ENCODE measurements at regions not wholly inside any gene's neighbourhood (a gene's known extent, or its start where the extent isn't known, plus 50 kb on each side); places are given as distances from the start of the nearest gene placed in this dataset.

DNA sequence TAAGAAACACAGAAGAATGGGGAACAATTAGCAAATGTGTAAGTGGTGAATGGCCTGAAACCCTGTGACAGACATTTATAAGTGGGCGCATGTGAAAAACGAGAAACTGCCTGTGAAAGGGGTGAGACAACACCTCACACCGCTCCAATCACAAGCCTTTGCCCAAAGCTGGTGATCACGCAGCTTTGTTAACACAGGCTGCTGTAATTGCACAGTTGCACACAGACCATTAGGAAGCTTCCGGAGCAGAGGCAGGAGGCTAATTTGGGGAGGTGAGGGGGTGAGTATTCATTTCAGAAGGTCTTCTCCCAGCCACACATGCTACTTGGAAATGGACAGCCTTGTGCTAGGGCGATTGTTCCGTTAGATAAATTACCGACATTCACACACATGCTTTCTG is 294.0 kb downstream of the MED10 start:
- no peak for TF ChIP-seq POLR2A (IDR thresholded peaks at IDR 0.05; ENCODE audit: low read length)
- TF ChIP-seq GATA1 (IDR thresholded peaks at IDR 0.05; ENCODE audit: low read depth, low read length) = no peak

Measured in erythroblast (primary cell).